ENCODE measurements at regions not wholly inside any gene's neighbourhood (a gene's known extent, or its start where the extent isn't known, plus 50 kb on each side); places are given as distances from the start of the nearest gene placed in this dataset.

DNA sequence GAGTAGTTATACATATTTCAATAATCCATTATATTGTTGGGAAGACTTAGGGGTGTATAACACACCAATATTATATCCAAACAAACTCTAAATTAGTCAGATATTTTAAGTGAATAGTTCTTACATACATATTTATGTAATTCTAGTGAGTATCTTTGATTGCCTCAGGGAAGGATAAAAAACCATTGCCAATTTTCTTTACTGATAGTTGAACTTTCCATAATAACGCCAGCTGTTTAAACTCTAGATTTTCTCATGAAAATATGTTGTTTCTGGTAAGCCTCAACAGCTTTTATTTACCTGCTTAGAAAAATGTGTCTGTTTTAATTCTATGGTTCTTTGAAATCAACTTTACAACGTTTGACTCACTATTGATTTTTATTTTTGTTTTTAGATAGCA lies 959.6 kb upstream of the NOVA1 start:
- TF ChIP-seq, protein P1, sequence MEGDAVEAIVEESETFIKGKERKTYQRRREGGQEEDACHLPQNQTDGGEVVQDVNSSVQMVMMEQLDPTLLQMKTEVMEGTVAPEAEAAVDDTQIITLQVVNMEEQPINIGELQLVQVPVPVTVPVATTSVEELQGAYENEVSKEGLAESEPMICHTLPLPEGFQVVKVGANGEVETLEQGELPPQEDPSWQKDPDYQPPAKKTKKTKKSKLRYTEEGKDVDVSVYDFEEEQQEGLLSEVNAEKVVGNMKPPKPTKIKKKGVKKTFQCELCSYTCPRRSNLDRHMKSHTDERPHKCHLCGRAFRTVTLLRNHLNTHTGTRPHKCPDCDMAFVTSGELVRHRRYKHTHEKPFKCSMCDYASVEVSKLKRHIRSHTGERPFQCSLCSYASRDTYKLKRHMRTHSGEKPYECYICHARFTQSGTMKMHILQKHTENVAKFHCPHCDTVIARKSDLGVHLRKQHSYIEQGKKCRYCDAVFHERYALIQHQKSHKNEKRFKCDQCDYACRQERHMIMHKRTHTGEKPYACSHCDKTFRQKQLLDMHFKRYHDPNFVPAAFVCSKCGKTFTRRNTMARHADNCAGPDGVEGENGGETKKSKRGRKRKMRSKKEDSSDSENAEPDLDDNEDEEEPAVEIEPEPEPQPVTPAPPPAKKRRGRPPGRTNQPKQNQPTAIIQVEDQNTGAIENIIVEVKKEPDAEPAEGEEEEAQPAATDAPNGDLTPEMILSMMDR (IDR thresholded peaks at IDR 0.05): no peak

DNA sequence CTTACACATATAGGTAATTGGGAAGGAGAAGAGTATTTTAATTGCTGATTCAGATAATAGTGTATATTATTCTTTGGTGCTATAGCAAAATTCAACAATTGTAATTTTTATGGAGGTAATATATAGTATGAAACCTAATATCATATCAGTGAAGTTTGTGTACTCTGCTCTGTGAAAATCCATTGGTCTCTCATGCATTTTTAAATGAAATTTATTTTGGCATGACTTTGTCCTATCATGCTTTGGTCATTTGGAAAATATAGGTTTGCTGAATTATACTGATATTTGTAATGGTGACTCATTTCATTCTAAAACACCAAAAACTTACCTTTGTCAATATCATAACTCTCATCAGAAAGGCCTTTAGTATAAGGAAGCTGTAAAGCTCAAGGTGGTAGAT lies 962.0 kb upstream of the NOVA1 start:
- TF ChIP-seq, protein P1 (IDR thresholded peaks at IDR 0.05): no peak

DNA sequence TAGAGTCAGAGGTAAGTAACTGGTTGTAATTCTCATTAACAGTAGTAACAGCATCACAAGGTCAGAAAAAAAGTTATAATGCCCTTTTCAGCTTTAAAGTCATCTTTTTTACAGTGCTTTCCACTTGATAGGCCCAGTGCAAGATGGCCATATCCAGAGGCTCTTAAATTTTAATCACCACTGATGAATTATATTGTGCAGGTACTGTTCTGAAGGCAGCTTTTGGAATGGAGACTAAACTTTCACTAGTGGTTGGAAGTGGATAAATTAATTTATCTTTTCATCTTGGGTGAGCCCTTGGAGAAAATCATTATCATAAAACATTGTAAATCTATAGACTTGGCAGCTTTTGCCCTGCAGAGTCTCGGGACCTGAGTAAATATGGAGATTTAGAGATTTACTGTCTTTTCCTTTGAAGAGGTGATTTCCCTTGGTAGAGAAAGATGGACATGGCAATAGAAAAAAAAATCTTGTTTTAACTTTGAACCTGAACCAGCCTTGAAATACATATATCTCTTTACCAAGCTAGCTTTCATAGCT lies 969.1 kb upstream of the NOVA1 start:
- TF ChIP-seq, protein P1 (IDR thresholded peaks at IDR 0.05): no peak

DNA sequence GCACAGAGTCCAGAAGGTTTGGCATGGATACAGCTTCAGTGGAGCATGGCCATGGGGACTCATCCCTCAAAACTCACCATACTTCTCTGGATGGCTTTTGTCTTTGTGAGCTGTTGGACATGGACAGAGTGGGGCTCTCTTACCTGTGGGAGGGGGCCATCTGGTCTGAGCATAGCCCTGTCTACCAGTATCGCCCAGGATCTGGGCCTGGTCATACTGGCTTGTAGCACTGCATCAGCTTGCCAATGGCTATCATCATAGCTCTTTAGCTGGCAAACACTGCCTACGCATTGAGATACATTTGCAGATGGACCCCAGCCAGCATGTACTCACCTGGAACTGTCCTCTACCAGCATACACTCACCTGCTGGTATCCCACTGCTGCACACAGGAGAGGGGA lies 975.2 kb upstream of the NOVA1 start:
- TF ChIP-seq, protein P1 (IDR thresholded peaks at IDR 0.05): no peak

DNA sequence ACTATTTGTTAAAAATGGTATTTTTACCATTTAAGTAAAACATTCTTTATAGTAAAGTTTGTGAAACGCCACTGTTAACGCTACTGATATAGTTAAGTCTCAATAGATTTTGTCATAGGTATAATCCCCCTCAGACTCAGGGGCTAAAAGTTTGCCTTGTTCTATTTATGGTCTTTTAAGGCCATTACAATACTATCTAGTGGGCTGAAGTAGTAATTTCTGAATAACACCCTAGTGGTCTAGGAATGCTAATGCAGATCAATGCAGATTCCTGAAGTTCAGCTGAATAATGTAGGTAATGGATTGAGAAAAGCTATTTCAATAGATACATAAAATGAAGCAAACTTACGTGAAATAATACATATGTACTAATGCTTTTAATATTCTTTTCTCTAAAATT lies 989.3 kb upstream of the NOVA1 start:
- TF ChIP-seq, protein P1 (IDR thresholded peaks at IDR 0.05): no peak

DNA sequence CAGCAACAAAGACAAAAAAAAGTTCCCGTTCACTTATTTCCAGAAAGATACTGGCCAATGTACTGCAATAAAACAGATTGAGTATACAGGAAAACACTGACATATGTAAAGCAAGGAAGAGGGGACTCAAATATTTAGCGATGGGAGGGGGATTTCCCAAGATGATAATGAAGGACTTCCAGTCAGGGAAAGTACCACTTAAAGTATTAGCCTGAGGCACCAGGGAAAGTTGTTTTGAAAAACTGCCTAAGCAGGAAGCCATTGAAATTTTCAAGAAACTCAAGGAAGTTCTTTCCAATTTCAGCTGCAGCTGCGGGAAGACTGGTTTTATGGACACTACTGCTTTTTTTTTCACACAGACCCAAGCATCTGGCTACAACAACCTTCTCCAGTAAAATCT lies 1007.4 kb upstream of the NOVA1 start:
- TF ChIP-seq, protein P1 (IDR thresholded peaks at IDR 0.05): no peak

DNA sequence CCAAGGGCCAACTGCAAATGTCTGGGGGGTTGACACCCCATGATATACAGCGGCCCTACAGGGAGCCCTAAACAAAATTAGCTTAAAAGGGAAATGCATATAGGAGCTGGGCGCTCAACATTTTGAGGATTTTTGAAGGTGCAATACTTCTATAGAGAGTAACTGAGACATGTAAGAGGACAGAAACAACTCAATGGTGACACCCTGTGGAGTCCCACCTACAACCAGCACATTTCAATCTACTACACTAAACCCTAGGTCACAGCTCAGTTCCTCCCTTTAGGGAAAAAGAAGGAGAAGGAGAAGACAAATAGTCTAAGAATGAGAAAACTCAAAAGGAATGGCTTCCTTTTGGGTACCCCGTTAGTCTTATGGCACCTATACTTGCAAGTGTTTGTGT lies 1010.5 kb upstream of the NOVA1 start:
- TF ChIP-seq, protein P1 (IDR thresholded peaks at IDR 0.05): no peak

DNA sequence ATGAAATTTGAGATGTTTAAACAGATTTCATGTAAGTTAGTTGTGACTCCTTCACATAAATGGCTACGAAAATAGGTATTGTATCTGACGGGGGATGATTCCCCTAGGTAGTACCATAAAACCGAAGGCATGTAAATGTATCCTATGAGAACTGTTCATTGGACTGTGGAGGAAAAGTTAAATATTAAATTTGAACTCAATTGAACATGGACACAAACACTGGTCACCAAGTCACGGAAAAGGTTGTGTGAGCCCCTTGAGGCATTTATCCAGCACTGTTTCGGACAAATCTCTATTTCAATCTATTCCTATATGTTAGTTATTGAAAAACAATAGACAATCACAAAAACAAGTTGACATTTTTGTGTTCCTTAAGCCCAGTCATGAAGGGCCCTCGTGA lies 1014.3 kb upstream of the NOVA1 start:
- TF ChIP-seq, protein P1 (IDR thresholded peaks at IDR 0.05): no peak

Measured in LNCAP (cell line).